B cell (primary cell): ENCODE measurements at regions not wholly inside any gene's neighbourhood (a gene's known extent, or its start where the extent isn't known, plus 50 kb on each side); places are given as distances from the start of the nearest gene placed in this dataset.

ENCODE experiments used
- ATAC-seq: fragments of 200-7000 bp; cut with Tn5 transposase; one replicate; pipeline ENCODE4 v1.10.0; 2021; ENCODE audit warnings: low read depth, mild to moderate bottlenecking, moderate number of reproducible peaks, moderate library complexity
- CTCF ChIA-PET: fragments of 350-600 bp; sonication (Branson Sonifier 250); formaldehyde crosslinking; loops from one replicate; lab custom pipeline; 2021; ENCODE audit warnings: antibody characterized with exemption, inconsistent platforms; lab: Charles Lee
- POLR2A ChIA-PET: fragments of 350-600 bp; sonication (Branson Sonifier 250); formaldehyde crosslinking; loops from one replicate; lab custom pipeline; 2021; ENCODE audit warnings: antibody characterized with exemption; lab: Charles Lee
- DNase-seq: peaks from one replicate; pipeline ENCODE4 v3.0.0; 2013
- H2AFZ ChIP-seq: 2 replicates; pipeline ENCODE4 v1.6.1; 2012; ENCODE audit warnings: mild to moderate bottlenecking, low read depth, low read length; ENCODE audit not compliant: insufficient read depth, poor library complexity, severe bottlenecking
- H3K27ac ChIP-seq, 2 donors: 1 replicate in 1 of 2; 2 replicates in 1 of 2; pipeline ENCODE4 v1.5.1; 2012 to 2013; ENCODE audit warnings: low read length in 2 of 2, mild to moderate bottlenecking in 2 of 2, moderate library complexity in 1 of 2
- H3K27me3 ChIP-seq, 4 experiments: fragments of 200-600 bp in 1 of 4; sonication (generic) in 1 of 4; replicated peaks in 1 of 4; 1 replicate in 2 of 4; 2 replicates in 2 of 4; pipeline versions ENCODE4 v1.6.1 to v1.7.0; 2013 to 2016; ENCODE audit warnings: low read length in 3 of 4, mild to moderate bottlenecking in 2 of 4, mixed read lengths in 1 of 4, moderate library complexity in 1 of 4; ENCODE audit not compliant: insufficient read depth in 4 of 4, control insufficient read depth in 3 of 4; ENCODE audit errors: control extremely low read depth in 1 of 4
- H3K36me3 ChIP-seq, 2 experiments: replicated peaks in 1 of 2; 1 replicate in 1 of 2; 2 replicates in 1 of 2; pipeline versions ENCODE4 v1.6.1 to v1.7.1; 2013; ENCODE audit warnings: low read length in 1 of 2; ENCODE audit not compliant: insufficient read depth in 2 of 2, control insufficient read depth in 1 of 2; ENCODE audit errors: control extremely low read depth in 1 of 2, extremely low read depth in 1 of 2
- H3K4me1 ChIP-seq, 2 donors: fragments of 200-600 bp in 1 of 2; sonication (generic) in 1 of 2; 1 replicate in 1 of 2; 2 replicates in 1 of 2; pipeline versions ENCODE4 v1.5.1 to v1.6.1; 2013 to 2017; ENCODE audit warnings: low read length in 2 of 2; ENCODE audit not compliant: control insufficient read depth in 2 of 2, insufficient read depth in 2 of 2
- H3K4me2 ChIP-seq: replicated peaks from 2 replicates; pipeline ENCODE3; 2012; ENCODE audit warnings: mild to moderate bottlenecking, low read depth, low read length; ENCODE audit not compliant: poor library complexity, severe bottlenecking
- H3K4me3 ChIP-seq, 5 experiments: fragments of 200-600 bp in 1 of 5; sonication (generic) in 1 of 5; 1 replicate in 3 of 5; 2 replicates in 2 of 5; pipeline versions ENCODE4 v1.5.1 to v1.7.0; 2011 to 2016; ENCODE audit warnings: low read length in 4 of 5, mild to moderate bottlenecking in 4 of 5, low read depth in 2 of 5, control low read depth in 1 of 5, moderate library complexity in 1 of 5; ENCODE audit not compliant: insufficient read depth in 1 of 5; ENCODE audit errors: control extremely low read depth in 1 of 5, extremely low read depth in 1 of 5
- H3K79me2 ChIP-seq: fragments of 200-600 bp; sonication (generic); one replicate; pipeline ENCODE4 v1.6.0; 2016; ENCODE audit warnings: low read length; ENCODE audit not compliant: control insufficient read depth, insufficient read depth
- H3K9ac ChIP-seq: fragments of 200-600 bp; sonication (generic); 2 replicates; pipeline ENCODE4 v1.6.1; 2017; ENCODE audit warnings: mild to moderate bottlenecking, low read length, moderate library complexity
- H3K9me3 ChIP-seq, 3 donors: one replicate each; pipeline versions ENCODE4 v1.6.1 to v1.7.1; 2013; ENCODE audit warnings: low read length in 2 of 3; ENCODE audit not compliant: control insufficient read depth in 2 of 3, insufficient read depth in 1 of 3; ENCODE audit errors: control extremely low read depth in 1 of 3
- H4K20me1 ChIP-seq: 2 replicates; pipeline ENCODE4 v1.6.0; 2012; ENCODE audit warnings: mild to moderate bottlenecking, low read length; ENCODE audit not compliant: insufficient read depth, control insufficient read depth, poor library complexity, severe bottlenecking
- H3K27ac Mint-ChIP-seq: one replicate; pipeline ENCODE4 v1.8.0; 2021; ENCODE audit warnings: mixed read lengths
- H3K27me3 Mint-ChIP-seq: one replicate; pipeline ENCODE4 v1.8.0; 2021; ENCODE audit warnings: mixed read lengths
- H3K4me1 Mint-ChIP-seq: one replicate; pipeline ENCODE4 v1.8.0; 2021; ENCODE audit warnings: mixed read lengths
- H3K4me3 Mint-ChIP-seq: one replicate; pipeline ENCODE4 v1.8.0; 2021; ENCODE audit warnings: mixed read lengths
- H3K9me3 Mint-ChIP-seq: one replicate; pipeline ENCODE4 v1.8.0; 2022; ENCODE audit warnings: mixed read lengths; ENCODE audit not compliant: insufficient read depth
- EZH2 ChIP-seq: IDR thresholded peaks from 2 replicates; pipeline ENCODE4 v1.6.1; 2012; ENCODE audit warnings: borderline replicate concordance, low read depth, mild to moderate bottlenecking, moderate library complexity, low read length; ENCODE audit not compliant: insufficient read depth, poor library complexity, severe bottlenecking
- WGBS: methylation state at CpG from one replicate; pipeline ENCODE4 v1.1.5; 2013; ENCODE audit warnings: missing lambda C conversion rate; ENCODE audit not compliant: insufficient coverage; 5-methylcytosine and 5-hydroxymethylcytosine counted together
- intact Hi-C: fragments of 100-400 bp; cut with micrococcal nuclease; formaldehyde crosslinking; loops from one replicate; pipeline ENCODE4 v1.10.0; 2022
- TF ChIP-seq, protein P1 (sequence below): fragments of 200-600 bp; IDR thresholded peaks from one replicate; pipeline ENCODE4 v1.8.0; 2022; ENCODE audit warnings: antibody characterized with exemption, mild to moderate bottlenecking

- H3K4me3 Mint-ChIP-seq: no peak overlapping the region
- H3K36me3 ChIP-seq: no peaks in the 10 kb centered on the region
- H3K4me3 ChIP-seq: no peak overlapping the region
- intact Hi-C loops: no loop called here
- no peaks in the 10 kb centered on the region for H3K79me2 ChIP-seq
- no peaks in the 10 kb centered on the region for H4K20me1 ChIP-seq
- no peak overlapping the region for H3K9ac ChIP-seq
- H3K27me3 ChIP-seq: peaks cover 0 to 8% (median 3%) of the 10 kb centered on the region in 4 experiments
- ATAC-seq (no peak), DNase-seq (no peak)
- H2AFZ ChIP-seq: no peak overlapping the region
- H3K4me2 ChIP-seq: no peak overlapping the region
- no peak overlapping the region for H3K27ac ChIP-seq
- ChIA-PET POLR2A (no interaction called here), CTCF (no interaction called here)
- no peaks in the 10 kb centered on the region for H3K4me1 ChIP-seq
- no peaks in the 10 kb centered on the region for H3K9me3 ChIP-seq
- 90% methylated on average over 3 of the region's 3 CpGs for WGBS
- no peak overlapping the region for H3K27ac Mint-ChIP-seq
- TF ChIP-seq, protein P1, sequence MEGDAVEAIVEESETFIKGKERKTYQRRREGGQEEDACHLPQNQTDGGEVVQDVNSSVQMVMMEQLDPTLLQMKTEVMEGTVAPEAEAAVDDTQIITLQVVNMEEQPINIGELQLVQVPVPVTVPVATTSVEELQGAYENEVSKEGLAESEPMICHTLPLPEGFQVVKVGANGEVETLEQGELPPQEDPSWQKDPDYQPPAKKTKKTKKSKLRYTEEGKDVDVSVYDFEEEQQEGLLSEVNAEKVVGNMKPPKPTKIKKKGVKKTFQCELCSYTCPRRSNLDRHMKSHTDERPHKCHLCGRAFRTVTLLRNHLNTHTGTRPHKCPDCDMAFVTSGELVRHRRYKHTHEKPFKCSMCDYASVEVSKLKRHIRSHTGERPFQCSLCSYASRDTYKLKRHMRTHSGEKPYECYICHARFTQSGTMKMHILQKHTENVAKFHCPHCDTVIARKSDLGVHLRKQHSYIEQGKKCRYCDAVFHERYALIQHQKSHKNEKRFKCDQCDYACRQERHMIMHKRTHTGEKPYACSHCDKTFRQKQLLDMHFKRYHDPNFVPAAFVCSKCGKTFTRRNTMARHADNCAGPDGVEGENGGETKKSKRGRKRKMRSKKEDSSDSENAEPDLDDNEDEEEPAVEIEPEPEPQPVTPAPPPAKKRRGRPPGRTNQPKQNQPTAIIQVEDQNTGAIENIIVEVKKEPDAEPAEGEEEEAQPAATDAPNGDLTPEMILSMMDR: no peak
- no peak for TF ChIP-seq EZH2
- H3K4me1 Mint-ChIP-seq: no peaks in the 10 kb centered on the region
- no peaks in the 10 kb centered on the region for H3K9me3 Mint-ChIP-seq
- peaks cover 65% of the 10 kb centered on the region for H3K27me3 Mint-ChIP-seq
Observed at GRCh38 chr5:176162198-176162597, 76.0 kb upstream of the SIMC1 start.

- peaks cover 0 to 8% (median 3%) of the 10 kb centered on the region in 4 experiments for H3K27me3 ChIP-seq
- H3K4me1 ChIP-seq: no peaks in the 10 kb centered on the region
- intact Hi-C loops: no loop called here
- H3K79me2 ChIP-seq: no peaks in the 10 kb centered on the region
- H3K9ac ChIP-seq: no peak overlapping the region
- no CpG with 5 or more reads among the region's 4 CpGs for WGBS
- no peaks in the 10 kb centered on the region for H3K36me3 ChIP-seq
- H3K27ac ChIP-seq: no peak overlapping the region
- no peaks in the 10 kb centered on the region for H3K9me3 Mint-ChIP-seq
- H2AFZ ChIP-seq: no peak overlapping the region
- ChIA-PET CTCF (no interaction called here), POLR2A (no interaction called here)
- no peak overlapping the region for H3K4me3 ChIP-seq
- H3K27ac Mint-ChIP-seq: no peak overlapping the region
- H3K27me3 Mint-ChIP-seq: peaks cover 62% of the 10 kb centered on the region
- H4K20me1 ChIP-seq: no peaks in the 10 kb centered on the region
- no peaks in the 10 kb centered on the region for H3K4me1 Mint-ChIP-seq
- H3K4me2 ChIP-seq: no peak overlapping the region
- H3K9me3 ChIP-seq: no peaks in the 10 kb centered on the region
- no peak for DNase-seq
- H3K4me3 Mint-ChIP-seq: no peak overlapping the region
- TF ChIP-seq, protein P1: no peak
- no peak for TF ChIP-seq EZH2
- no peak for ATAC-seq
Observed at GRCh38 chr5:176162888-176163287, 75.3 kb upstream of the SIMC1 start.
